ENCODE measurements at regions not wholly inside any gene's neighbourhood (a gene's known extent, or its start where the extent isn't known, plus 50 kb on each side); places are given as distances from the start of the nearest gene placed in this dataset.

GRCh38 chr11:127679816-127680545, 679.4 kb upstream of the KIRREL3 start:
- no peak for ATAC-seq (ENCODE audit: low FRiP score)
- no peak for DNase-seq (ENCODE audit: low spot score)
- TF ChIP-seq CTCF (IDR thresholded peaks at IDR 0.05): no peak

GRCh38 chr11:127678631-127679030, 678.1 kb upstream of the KIRREL3 start:
- ATAC-seq (ENCODE audit: low FRiP score): no peak
- no peak for DNase-seq (ENCODE audit: low spot score)
- no peak for TF ChIP-seq CTCF (IDR thresholded peaks at IDR 0.05)

GRCh38 chr11:127677660-127678425, 677.3 kb upstream of the KIRREL3 start:
- no peak for ATAC-seq (ENCODE audit: low FRiP score)
- DNase-seq (ENCODE audit: low spot score): no peak
- TF ChIP-seq CTCF (IDR thresholded peaks at IDR 0.05): no peak

GRCh38 chr11:127675581-127675980, 675.0 kb upstream of the KIRREL3 start:
- TF ChIP-seq CTCF (IDR thresholded peaks at IDR 0.05): no peak
- DNase-seq (ENCODE audit: low spot score) (no peak), ATAC-seq (ENCODE audit: low FRiP score) (no peak)

- ATAC-seq (ENCODE audit: low FRiP score) (no peak), DNase-seq (ENCODE audit: low spot score) (no peak)
- no peak for TF ChIP-seq CTCF (IDR thresholded peaks at IDR 0.05)
Observed at GRCh38 chr11:127674754-127675153, 674.2 kb upstream of the KIRREL3 start.

GRCh38 chr11:127670374-127671119, 670.0 kb upstream of the KIRREL3 start:
- DNase-seq (ENCODE audit: low spot score) (no peak), ATAC-seq (ENCODE audit: low FRiP score) (no peak)
- TF ChIP-seq CTCF (IDR thresholded peaks at IDR 0.05): no peak

All from omental fat pad (tissue), 3 donors.